ENCODE measurements at regions not wholly inside any gene's neighbourhood (a gene's known extent, or its start where the extent isn't known, plus 50 kb on each side); places are given as distances from the start of the nearest gene placed in this dataset.

GRCh38 chr17:33583518-33584417, 290.7 kb upstream of the ASIC2 start:
- no peak for TF ChIP-seq CTCF (IDR thresholded peaks at IDR 0.05)
- H3K27me3 Mint-ChIP-seq (ENCODE audit: low read depth in 3 of 3): peaks cover 0 to 16% (median 2%) of the 10 kb centered on the region in 3 donors
- Histone ChIP-seq H3K27me3 (ENCODE audit: control insufficient read depth in 2 of 2, insufficient read depth in 2 of 2, low read length in 2 of 2) (no peaks in the 10 kb centered on the region), H3K4me1 (ENCODE audit: control insufficient read depth in 1 of 2, insufficient read depth in 2 of 2, low read length in 2 of 2) (no peaks in the 10 kb centered on the region), H3K27ac (ENCODE audit: low read depth in 1 of 2, low read length in 2 of 2) (no peak overlapping the region), H2AFZ (ENCODE audit: insufficient read depth, low read depth, low read length, poor library complexity, severe bottlenecking) (no peak overlapping the region), H3K9me3 (replicated peaks in 1 of 2; ENCODE audit: control insufficient read depth in 1 of 2, insufficient read depth in 1 of 2, low read length in 2 of 2) (no peaks in the 10 kb centered on the region), H3K4me2 (replicated peaks; ENCODE audit: extremely low read depth, low read length, poor library complexity, severe bottlenecking) (no peak overlapping the region), H3K4me3 (replicated peaks in 1 of 3; ENCODE audit: low read depth in 2 of 3, low read length in 3 of 3) (no peak overlapping the region), H3K36me3 (replicated peaks in 1 of 2; ENCODE audit: control insufficient read depth in 1 of 2, insufficient read depth in 2 of 2, low read length in 2 of 2) (no peaks in the 10 kb centered on the region), H4K20me1 (ENCODE audit: insufficient read depth, low read length) (no peaks in the 10 kb centered on the region), H3K79me2 (ENCODE audit: insufficient read depth, low read length) (no peaks in the 10 kb centered on the region), H3K9ac (ENCODE audit: insufficient read depth, low read length, poor library complexity, severe bottlenecking) (no peak overlapping the region)
- peaks cover 0 to 10% (median 5%) of the 10 kb centered on the region in 7 donors for H3K9me3 Mint-ChIP-seq
- no peaks in the 10 kb centered on the region for H3K36me3 Mint-ChIP-seq
- H3K4me1 Mint-ChIP-seq: no peaks in the 10 kb centered on the region
- no peak overlapping the region for H3K27ac Mint-ChIP-seq
- intact Hi-C loops (cut with micrococcal nuclease): no loop called here
- no peak for DNase-seq
- 75% methylated on average over 1 of the region's 7 CpGs for WGBS (ENCODE audit: insufficient coverage)
- no peak overlapping the region for H3K4me3 Mint-ChIP-seq

GRCh38 chr17:33593991-33594390, 300.9 kb upstream of the ASIC2 start:
- Mint-ChIP-seq H3K4me3 (no peak overlapping the region), H3K36me3 (no peaks in the 10 kb centered on the region), H3K27me3 (ENCODE audit: low read depth in 3 of 3) (peaks cover 3 to 7% (median 7%) of the 10 kb centered on the region in 3 donors), H3K9me3 (peaks cover 0 to 4% (median 0%) of the 10 kb centered on the region in 7 donors), H3K27ac (no peak overlapping the region), H3K4me1 (no peaks in the 10 kb centered on the region)
- H3K79me2 ChIP-seq (ENCODE audit: insufficient read depth, low read length): no peaks in the 10 kb centered on the region
- no peaks in the 10 kb centered on the region for H4K20me1 ChIP-seq (ENCODE audit: insufficient read depth, low read length)
- H3K36me3 ChIP-seq (replicated peaks in 1 of 2; ENCODE audit: control insufficient read depth in 1 of 2, insufficient read depth in 2 of 2, low read length in 2 of 2): no peaks in the 10 kb centered on the region
- DNase-seq: no peak
- TF ChIP-seq CTCF (IDR thresholded peaks at IDR 0.05): no peak
- H3K9me3 ChIP-seq (replicated peaks in 1 of 2; ENCODE audit: control insufficient read depth in 1 of 2, insufficient read depth in 1 of 2, low read length in 2 of 2): no peaks in the 10 kb centered on the region
- H3K27me3 ChIP-seq (ENCODE audit: control insufficient read depth in 2 of 2, insufficient read depth in 2 of 2, low read length in 2 of 2): no peaks in the 10 kb centered on the region
- 79% methylated on average over 3 of the region's 4 CpGs for WGBS (ENCODE audit: insufficient coverage)
- H3K4me2 ChIP-seq (replicated peaks; ENCODE audit: extremely low read depth, low read length, poor library complexity, severe bottlenecking): no peak overlapping the region
- H3K4me3 ChIP-seq (replicated peaks in 1 of 3; ENCODE audit: low read depth in 2 of 3, low read length in 3 of 3): no peak overlapping the region
- no peak overlapping the region for H3K27ac ChIP-seq (ENCODE audit: low read depth in 1 of 2, low read length in 2 of 2)
- no peak overlapping the region for H3K9ac ChIP-seq (ENCODE audit: insufficient read depth, low read length, poor library complexity, severe bottlenecking)
- intact Hi-C loops (cut with micrococcal nuclease): no loop called here
- no peak overlapping the region for H2AFZ ChIP-seq (ENCODE audit: insufficient read depth, low read depth, low read length, poor library complexity, severe bottlenecking)
- H3K4me1 ChIP-seq (ENCODE audit: control insufficient read depth in 1 of 2, insufficient read depth in 2 of 2, low read length in 2 of 2): no peaks in the 10 kb centered on the region

Data from CD14-positive monocyte (primary cell).